Upper lobe of left lung (tissue), 6 donors: ENCODE measurements at regions not wholly inside any gene's neighbourhood (a gene's known extent, or its start where the extent isn't known, plus 50 kb on each side); places are given as distances from the start of the nearest gene placed in this dataset.

Experiments
- ATAC-seq, 2 donors: fragments of 200-7000 bp; cut with Tn5 transposase; one replicate each; pipeline ENCODE4 v1.9.1; 2022; ENCODE audit warnings: mild to moderate bottlenecking in 2 of 2, moderate library complexity in 2 of 2; ENCODE audit not compliant: low FRiP score in 2 of 2
- DNase-seq, 2 donors: peaks; one replicate each; pipeline ENCODE4 v3.0.0-alpha.2; 2019 to 2020
- H3K27ac ChIP-seq, 4 donors: fragments of 200-600 bp; sonication (generic); one replicate each; pipeline ENCODE4 v1.5.1; 2016 to 2019
- H3K27me3 ChIP-seq, 4 donors: fragments of 200-600 bp; sonication (generic); one replicate each; pipeline ENCODE4 v1.5.1; 2017 to 2019
- H3K36me3 ChIP-seq, 4 donors: fragments of 200-600 bp; sonication (generic); one replicate each; pipeline ENCODE4 v1.5.1; 2016 to 2019
- H3K4me1 ChIP-seq, 4 donors: fragments of 200-600 bp; sonication (generic); one replicate each; pipeline ENCODE4 v1.5.1; 2018 to 2019
- H3K4me3 ChIP-seq, 4 donors: fragments of 200-600 bp; sonication (generic); one replicate each; pipeline ENCODE4 v1.5.1; 2017 to 2019; ENCODE audit warnings: mild to moderate bottlenecking in 2 of 4, moderate library complexity in 1 of 4
- H3K9me3 ChIP-seq, 4 donors: fragments of 200-600 bp; sonication (generic); one replicate each; pipeline ENCODE4 v1.5.1; 2018 to 2019
- CTCF ChIP-seq, 6 experiments: fragments of 450-650 bp in 4 of 6; fragments of 200-600 bp in 2 of 6; sonication (generic) in 2 of 6; IDR thresholded peaks; one replicate each; pipeline ENCODE4 v1.5.1; 2016 to 2019; ENCODE audit warnings: antibody characterized with exemption in 6 of 6
- EP300 ChIP-seq, 4 donors: sonication (generic); formaldehyde crosslinking; IDR thresholded peaks; one replicate each; pipeline ENCODE4 v1.5.1; 2017; ENCODE audit warnings: antibody characterized with exemption in 4 of 4, control low read depth in 2 of 4
- POLR2A ChIP-seq, 4 donors: fragments of 450-650 bp; IDR thresholded peaks; one replicate each; pipeline ENCODE4 v1.5.1; 2016 to 2017; ENCODE audit warnings: antibody characterized with exemption in 4 of 4, mild to moderate bottlenecking in 2 of 4
- POLR2AphosphoS5 ChIP-seq, 2 donors: sonication (generic); formaldehyde crosslinking; IDR thresholded peaks; one replicate each; pipeline ENCODE4 v1.5.1; 2017; ENCODE audit warnings: antibody characterized with exemption in 2 of 2
- WGBS, 2 donors: methylation state at CpG; one replicate each; pipeline ENCODE4 v1.1.5; 2017 to 2018; 5-methylcytosine and 5-hydroxymethylcytosine counted together
- donor health status: DM: no; HTN: no; CAD: no; lungs with moderate emphysema.
- donor health status: DM: no; HTN: yes; CAD: no; lungs with severe emphysema.

GRCh38 chr9:78971540-78971939 lies 600.2 kb upstream of the TLE4 start:
- DNase-seq (no peak), ATAC-seq (no peak)
- Histone ChIP-seq H3K4me3 (no peak overlapping the region), H3K9me3 (no peaks in the 10 kb centered on the region), H3K27ac (no peak overlapping the region), H3K4me1 (no peaks in the 10 kb centered on the region), H3K36me3 (no peaks in the 10 kb centered on the region), H3K27me3 (no peaks in the 10 kb centered on the region)
- WGBS, 2 donors, result 27 to 28% methylated on average over 4 of the region's 4 CpGs
- TF ChIP-seq POLR2AphosphoS5 (IDR thresholded peaks at IDR 0.05) (no peak), CTCF (IDR thresholded peaks at IDR 0.05) (no peak), EP300 (IDR thresholded peaks at IDR 0.05) (no peak), POLR2A (IDR thresholded peaks at IDR 0.05) (no peak)

DNA sequence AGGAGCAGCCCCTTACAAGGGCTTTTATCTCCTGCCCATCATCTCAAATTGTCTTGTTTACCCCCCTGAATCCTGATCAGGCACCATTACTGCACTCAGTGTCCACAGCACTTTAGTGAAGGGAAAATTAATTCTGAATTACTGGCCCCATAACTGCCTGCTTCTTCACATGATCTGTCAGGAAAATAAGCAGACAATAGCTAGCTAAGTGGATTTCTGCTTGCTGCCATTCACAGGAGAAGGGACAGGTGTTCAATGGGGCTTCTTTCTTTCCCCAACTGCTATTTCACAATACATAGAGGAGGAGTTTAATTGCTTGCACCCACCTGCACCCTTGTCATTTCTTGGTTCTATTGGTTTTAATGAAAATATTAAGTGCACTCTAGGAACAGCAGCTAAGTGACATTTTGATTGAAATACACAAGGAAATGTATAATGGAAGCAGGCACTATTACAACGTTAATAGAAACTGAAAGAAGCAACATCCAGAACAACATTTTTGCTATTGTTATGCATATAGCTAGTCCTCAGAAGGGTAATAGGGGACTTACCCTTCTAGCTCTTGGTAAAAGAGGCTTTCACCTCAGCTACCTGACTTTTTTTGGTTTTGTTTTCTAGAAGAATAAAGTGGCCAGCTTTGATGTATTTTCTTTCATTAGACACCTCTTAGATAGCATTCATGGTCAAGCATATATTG lies 599.3 kb upstream of the TLE4 start:
- DNase-seq (no peak), ATAC-seq (no peak)
- Histone ChIP-seq H3K27ac (no peak overlapping the region), H3K36me3 (no peaks in the 10 kb centered on the region), H3K4me3 (no peak overlapping the region), H3K9me3 (no peaks in the 10 kb centered on the region), H3K27me3 (no peaks in the 10 kb centered on the region), H3K4me1 (no peaks in the 10 kb centered on the region)
- no peak for TF ChIP-seq POLR2AphosphoS5 (IDR thresholded peaks at IDR 0.05)
- no peak for TF ChIP-seq CTCF (IDR thresholded peaks at IDR 0.05)
- no peak for TF ChIP-seq EP300 (IDR thresholded peaks at IDR 0.05)
- no peak for TF ChIP-seq POLR2A (IDR thresholded peaks at IDR 0.05)
- WGBS, 2 donors, result 17 to 29% methylated on average over 1 of the region's 1 CpG

- Histone ChIP-seq H3K27me3 (no peaks in the 10 kb centered on the region), H3K36me3 (no peaks in the 10 kb centered on the region), H3K4me1 (no peaks in the 10 kb centered on the region), H3K9me3 (no peaks in the 10 kb centered on the region), H3K27ac (no peak overlapping the region), H3K4me3 (no peak overlapping the region)
- TF ChIP-seq CTCF (IDR thresholded peaks at IDR 0.05), result no peak
- DNase-seq (no peak), ATAC-seq (no peak)
Measured at GRCh38 chr9:78973907-78974306, 597.9 kb upstream of the TLE4 start.

DNA sequence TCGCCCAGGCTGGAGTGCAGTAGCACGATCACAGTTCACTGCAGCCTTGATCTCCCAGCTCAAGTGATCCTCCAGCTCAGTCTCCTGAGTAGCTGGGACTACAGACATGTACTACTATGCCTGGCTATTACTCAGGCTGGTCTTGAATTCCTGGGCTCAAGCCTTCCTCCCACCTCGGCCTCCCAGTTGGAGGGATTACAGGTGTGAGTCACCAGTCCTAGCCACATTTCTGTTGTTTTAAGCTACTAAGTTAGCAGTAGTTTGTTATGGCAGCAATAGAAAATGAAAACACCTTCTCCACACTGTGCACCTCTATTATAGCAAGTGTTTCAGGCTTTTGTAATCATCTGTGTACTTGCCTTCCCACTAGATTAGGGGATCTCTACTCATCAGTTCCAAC lies 588.9 kb upstream of the TLE4 start:
- no peaks in the 10 kb centered on the region for H3K27me3 ChIP-seq
- H3K27ac ChIP-seq, result no peak overlapping the region
- DNase-seq (no peak), ATAC-seq (no peak)
- no peak overlapping the region for H3K4me3 ChIP-seq
- WGBS, 2 donors, result 82% methylated on average over 3 of the region's 3 CpGs
- H3K9me3 ChIP-seq, result no peaks in the 10 kb centered on the region
- no peak for TF ChIP-seq CTCF (IDR thresholded peaks at IDR 0.05)
- no peaks in the 10 kb centered on the region for H3K36me3 ChIP-seq
- no peaks in the 10 kb centered on the region for H3K4me1 ChIP-seq

DNA sequence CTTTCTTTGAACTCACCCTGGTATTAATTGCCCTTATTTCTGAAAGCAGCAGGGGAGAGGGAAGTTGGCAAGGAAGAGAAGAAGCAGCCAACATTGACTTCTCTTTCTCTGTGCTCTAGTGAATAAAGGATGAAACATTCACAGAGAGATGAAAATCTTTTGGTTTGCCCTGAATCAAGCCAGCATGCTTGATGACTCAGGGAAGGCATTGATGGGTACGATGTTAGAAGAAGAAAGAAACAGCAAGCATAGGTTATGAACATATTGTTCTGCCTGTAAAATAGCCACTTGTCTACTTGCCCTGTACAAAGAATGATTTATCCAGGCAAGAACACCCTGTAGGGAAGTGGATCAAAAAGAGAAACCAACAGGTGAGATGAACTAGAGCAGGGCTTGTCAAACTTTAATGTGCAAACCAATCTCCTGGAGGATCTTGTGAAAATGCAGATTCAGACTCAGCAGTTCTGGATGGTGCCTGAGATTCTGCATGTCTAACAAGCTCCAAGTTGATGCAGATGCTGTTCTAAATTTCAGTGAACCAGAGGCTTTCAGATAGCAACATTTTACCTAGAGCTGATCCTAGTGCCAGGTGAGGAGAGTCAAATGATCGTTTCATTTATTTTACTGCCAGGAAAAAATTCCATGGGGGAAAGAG lies 586.6 kb upstream of the TLE4 start:
- H3K27ac ChIP-seq, result no peak overlapping the region
- H3K4me1 ChIP-seq, result no peaks in the 10 kb centered on the region
- no peaks in the 10 kb centered on the region for H3K9me3 ChIP-seq
- DNase-seq (no peak), ATAC-seq (no peak)
- no peaks in the 10 kb centered on the region for H3K27me3 ChIP-seq
- TF ChIP-seq POLR2A (IDR thresholded peaks at IDR 0.05) (no peak), POLR2AphosphoS5 (IDR thresholded peaks at IDR 0.05) (no peak), CTCF (IDR thresholded peaks at IDR 0.05) (no peak), EP300 (IDR thresholded peaks at IDR 0.05) (no peak)
- H3K4me3 ChIP-seq, result no peak overlapping the region
- no peaks in the 10 kb centered on the region for H3K36me3 ChIP-seq
- 83 to 87% methylated on average over 2 of the region's 2 CpGs for WGBS, 2 donors
